HG02610 (cell line): ENCODE measurements at regions not wholly inside any gene's neighbourhood (a gene's known extent, or its start where the extent isn't known, plus 50 kb on each side); places are given as distances from the start of the nearest gene placed in this dataset.

Experiments
- ATAC-seq: cut with Tn5 transposase; IDR thresholded peaks from one replicate; pipeline ENCODE4 v1.9.1; 2021; ENCODE audit warnings: mild to moderate bottlenecking, moderate library complexity; ENCODE audit not compliant: unreplicated experiment

GRCh38 chr9:13428766-13429165, 149.3 kb upstream of the MPDZ start:
- no peak for ATAC-seq

GRCh38 chr9:13427587-13427986, 148.1 kb upstream of the MPDZ start:
- ATAC-seq, result no peak

- ATAC-seq, result no peak
Measured at GRCh38 chr9:13426606-13427005, 147.1 kb upstream of the MPDZ start.

GRCh38 chr9:13424872-13425271, 145.4 kb upstream of the MPDZ start:
- no peak for ATAC-seq

GRCh38 chr9:13424204-13424603, 144.7 kb upstream of the MPDZ start:
- no peak for ATAC-seq

GRCh38 chr9:13414349-13414748, 134.9 kb upstream of the MPDZ start:
- ATAC-seq, result no peak

- no peak for ATAC-seq
Measured at GRCh38 chr9:13412331-13412730, 132.8 kb upstream of the MPDZ start.

GRCh38 chr9:13411791-13412190, 132.3 kb upstream of the MPDZ start:
- ATAC-seq, result no peak

GRCh38 chr9:13410566-13411031, 131.1 kb upstream of the MPDZ start:
- ATAC-seq, result no peak

- no peak for ATAC-seq
Measured at GRCh38 chr9:13397661-13398060, 118.2 kb upstream of the MPDZ start.

- ATAC-seq, result no peak
Measured at GRCh38 chr9:13397220-13397619, 117.7 kb upstream of the MPDZ start.

GRCh38 chr9:13396418-13396817, 116.9 kb upstream of the MPDZ start:
- ATAC-seq, result no peak

GRCh38 chr9:13395156-13395555, 115.7 kb upstream of the MPDZ start:
- no peak for ATAC-seq

- ATAC-seq, result no peak
Measured at GRCh38 chr9:13388157-13388556, 108.7 kb upstream of the MPDZ start.

GRCh38 chr9:13387734-13388067, 108.2 kb upstream of the MPDZ start:
- no peak for ATAC-seq

- no peak for ATAC-seq
Measured at GRCh38 chr9:13386935-13387733, 107.6 kb upstream of the MPDZ start.

GRCh38 chr9:13386316-13386715, 106.8 kb upstream of the MPDZ start:
- ATAC-seq, result no peak

GRCh38 chr9:13383855-13384254, 104.4 kb upstream of the MPDZ start:
- no peak for ATAC-seq

- no peak for ATAC-seq
Measured at GRCh38 chr9:13383216-13383615, 103.7 kb upstream of the MPDZ start.

GRCh38 chr9:13382595-13382994, 103.1 kb upstream of the MPDZ start:
- ATAC-seq, result no peak

GRCh38 chr9:13380903-13381302, 101.4 kb upstream of the MPDZ start:
- no peak for ATAC-seq

- no peak for ATAC-seq
Measured at GRCh38 chr9:13378154-13378553, 98.7 kb upstream of the MPDZ start.
